Activated T-cell treated with anti-CD3 and anti-CD28 coated beads, Interleukin-2, amount 50 U/mL, for 72 hours (primary cell): ENCODE measurements at regions not wholly inside any gene's neighbourhood (a gene's known extent, or its start where the extent isn't known, plus 50 kb on each side); places are given as distances from the start of the nearest gene placed in this dataset.
"Not testable (repeated sequence)": the region's sequence is repeated elsewhere in the genome, so short reads cannot be mapped to it uniquely, and the experiment has no call there.

Source experiments
- ATAC-seq, 2 donors: fragments of 150-1000 bp; cut with Tn5 transposase; replicated peaks in 1 of 2; 2 replicates each; pipeline ENCODE4 v1.10.0; 2021; ENCODE audit warnings: moderate library complexity in 2 of 2, mild to moderate bottlenecking in 1 of 2
- DNase-seq, 2 donors: peaks; one replicate each; pipeline ENCODE4 v3.0.0; 2021 to 2022; ENCODE audit warnings: mixed read lengths in 1 of 2
- H3K27ac Mint-ChIP-seq: one replicate; pipeline ENCODE4 v1.8.0; 2022; ENCODE audit warnings: mild to moderate bottlenecking, moderate library complexity, mixed read lengths
- H3K27me3 Mint-ChIP-seq: one replicate; pipeline ENCODE4 v1.8.0; 2022; ENCODE audit warnings: low read depth, mixed read lengths
- H3K36me3 Mint-ChIP-seq, 2 donors: one replicate each; pipeline ENCODE4 v1.8.0; 2022; ENCODE audit warnings: mixed read lengths in 2 of 2, mild to moderate bottlenecking in 1 of 2; ENCODE audit not compliant: insufficient read depth in 2 of 2
- H3K4me1 Mint-ChIP-seq: one replicate; pipeline ENCODE4 v1.8.0; 2022; ENCODE audit warnings: low read depth, mixed read lengths
- H3K4me3 Mint-ChIP-seq, 2 donors: one replicate each; pipeline ENCODE4 v1.8.0; 2022; ENCODE audit warnings: mild to moderate bottlenecking in 2 of 2, mixed read lengths in 2 of 2, moderate library complexity in 2 of 2
- H3K9me3 Mint-ChIP-seq, 2 donors: one replicate each; pipeline ENCODE4 v1.8.0; 2022; ENCODE audit warnings: mixed read lengths in 2 of 2

- H3K4me3 Mint-ChIP-seq, result no peak overlapping the region
- DNase-seq, result no peak
- ATAC-seq, result no peak
- H3K27ac Mint-ChIP-seq, result no peak overlapping the region
- H3K36me3 Mint-ChIP-seq, result no peaks in the 10 kb centered on the region
- H3K9me3 Mint-ChIP-seq, result peaks cover 1 to 5% of the 10 kb centered on the region in 2 donors
- H3K4me1 Mint-ChIP-seq, result no peaks in the 10 kb centered on the region
- H3K27me3 Mint-ChIP-seq, result no peaks in the 10 kb centered on the region
Measured at GRCh38 chr3:104947943-104948342, 418.8 kb upstream of the ALCAM start.

GRCh38 chr3:104949810-104950209, 416.9 kb upstream of the ALCAM start:
- H3K27me3 Mint-ChIP-seq, H3K27ac Mint-ChIP-seq, DNase-seq, H3K4me1 Mint-ChIP-seq, H3K9me3 Mint-ChIP-seq, H3K36me3 Mint-ChIP-seq, H3K4me3 Mint-ChIP-seq, ATAC-seq: not testable (repeated sequence)

- no peaks in the 10 kb centered on the region for H3K27me3 Mint-ChIP-seq
- H3K4me3 Mint-ChIP-seq, result no peak overlapping the region
- H3K9me3 Mint-ChIP-seq, result peaks cover 0 to 2% of the 10 kb centered on the region in 2 donors
Measured at GRCh38 chr3:104951426-104951825, 415.3 kb upstream of the ALCAM start.

GRCh38 chr3:104952146-104952972, 414.4 kb upstream of the ALCAM start:
- Mint-ChIP-seq H3K27me3 (no peaks in the 10 kb centered on the region), H3K4me1 (no peaks in the 10 kb centered on the region), H3K27ac (no peak overlapping the region), H3K9me3 (peaks cover 0 to 2% of the 10 kb centered on the region in 2 donors), H3K4me3 (no peak overlapping the region), H3K36me3 (no peaks in the 10 kb centered on the region)
- no peak for ATAC-seq
- no peak for DNase-seq

More at GRCh38 chr3:104951426-104951825, 415.3 kb upstream of the ALCAM start:
- ATAC-seq, result no peak
- DNase-seq, result no peak
- Mint-ChIP-seq H3K36me3 (no peaks in the 10 kb centered on the region), H3K4me1 (no peaks in the 10 kb centered on the region), H3K27ac (no peak overlapping the region)

- no peaks in the 10 kb centered on the region for H3K36me3 Mint-ChIP-seq
- H3K9me3 Mint-ChIP-seq, result no peaks in the 10 kb centered on the region
- no peak for ATAC-seq
Measured at GRCh38 chr3:104956620-104957345, 409.9 kb upstream of the ALCAM start.

GRCh38 chr3:104960579-104960978, 406.1 kb upstream of the ALCAM start:
- no peaks in the 10 kb centered on the region for H3K36me3 Mint-ChIP-seq
- H3K9me3 Mint-ChIP-seq, result no peaks in the 10 kb centered on the region
- DNase-seq (no peak), ATAC-seq (no peak)
- no peaks in the 10 kb centered on the region for H3K4me1 Mint-ChIP-seq
- H3K4me3 Mint-ChIP-seq, result no peak overlapping the region
- H3K27ac Mint-ChIP-seq, result no peak overlapping the region
- no peaks in the 10 kb centered on the region for H3K27me3 Mint-ChIP-seq

More at GRCh38 chr3:104956620-104957345, 409.9 kb upstream of the ALCAM start:
- no peak for DNase-seq
- no peaks in the 10 kb centered on the region for H3K27me3 Mint-ChIP-seq
- H3K4me1 Mint-ChIP-seq, result no peaks in the 10 kb centered on the region
- H3K27ac Mint-ChIP-seq, result no peak overlapping the region
- no peak overlapping the region for H3K4me3 Mint-ChIP-seq

- DNase-seq (no peak), ATAC-seq (no peak)
- Mint-ChIP-seq H3K4me3 (no peak overlapping the region), H3K36me3 (no peaks in the 10 kb centered on the region), H3K4me1 (no peaks in the 10 kb centered on the region), H3K9me3 (no peaks in the 10 kb centered on the region), H3K27ac (no peak overlapping the region), H3K27me3 (no peaks in the 10 kb centered on the region)
Measured at GRCh38 chr3:104961851-104962250, 404.9 kb upstream of the ALCAM start.

- no peaks in the 10 kb centered on the region for H3K27me3 Mint-ChIP-seq
- H3K9me3 Mint-ChIP-seq, result no peaks in the 10 kb centered on the region
- ATAC-seq (no peak), DNase-seq (no peak)
- H3K4me1 Mint-ChIP-seq, result no peaks in the 10 kb centered on the region
- no peak overlapping the region for H3K4me3 Mint-ChIP-seq
- H3K36me3 Mint-ChIP-seq, result no peaks in the 10 kb centered on the region
- no peak overlapping the region for H3K27ac Mint-ChIP-seq
Measured at GRCh38 chr3:104974316-104974715, 392.4 kb upstream of the ALCAM start.

GRCh38 chr3:104977719-104978118, 389.0 kb upstream of the ALCAM start:
- Mint-ChIP-seq H3K27me3 (no peaks in the 10 kb centered on the region), H3K9me3 (no peaks in the 10 kb centered on the region)

GRCh38 chr3:104982130-104982529, 384.6 kb upstream of the ALCAM start:
- H3K27me3 Mint-ChIP-seq, result no peaks in the 10 kb centered on the region
- H3K36me3 Mint-ChIP-seq, result no peaks in the 10 kb centered on the region
- no peaks in the 10 kb centered on the region for H3K4me1 Mint-ChIP-seq
- H3K9me3 Mint-ChIP-seq, result no peaks in the 10 kb centered on the region
- H3K4me3 Mint-ChIP-seq, result no peak overlapping the region
- no peak overlapping the region for H3K27ac Mint-ChIP-seq
- ATAC-seq (no peak), DNase-seq (no peak)

More at GRCh38 chr3:104977719-104978118, 389.0 kb upstream of the ALCAM start:
- no peaks in the 10 kb centered on the region for H3K4me1 Mint-ChIP-seq
- no peak overlapping the region for H3K4me3 Mint-ChIP-seq
- no peaks in the 10 kb centered on the region for H3K36me3 Mint-ChIP-seq
- ATAC-seq (no peak), DNase-seq (no peak)
- no peak overlapping the region for H3K27ac Mint-ChIP-seq

GRCh38 chr3:104987859-104988258, 378.9 kb upstream of the ALCAM start:
- no peaks in the 10 kb centered on the region for H3K27me3 Mint-ChIP-seq

GRCh38 chr3:104988496-104988895, 378.2 kb upstream of the ALCAM start:
- Mint-ChIP-seq H3K4me1 (no peaks in the 10 kb centered on the region), H3K27ac (no peak overlapping the region), H3K4me3 (no peak overlapping the region), H3K9me3 (no peaks in the 10 kb centered on the region), H3K27me3 (no peaks in the 10 kb centered on the region), H3K36me3 (no peaks in the 10 kb centered on the region)
- ATAC-seq (no peak), DNase-seq (no peak)

More at GRCh38 chr3:104987859-104988258, 378.9 kb upstream of the ALCAM start:
- no peak for ATAC-seq
- no peak overlapping the region for H3K27ac Mint-ChIP-seq
- no peak overlapping the region for H3K4me3 Mint-ChIP-seq
- H3K36me3 Mint-ChIP-seq, result no peaks in the 10 kb centered on the region
- no peaks in the 10 kb centered on the region for H3K4me1 Mint-ChIP-seq
- no peak for DNase-seq
- no peaks in the 10 kb centered on the region for H3K9me3 Mint-ChIP-seq

GRCh38 chr3:104989878-104990277, 376.8 kb upstream of the ALCAM start:
- no peaks in the 10 kb centered on the region for H3K4me1 Mint-ChIP-seq
- no peaks in the 10 kb centered on the region for H3K27me3 Mint-ChIP-seq
- ATAC-seq (no peak), DNase-seq (no peak)
- H3K9me3 Mint-ChIP-seq, result no peaks in the 10 kb centered on the region
- no peak overlapping the region for H3K27ac Mint-ChIP-seq
- no peaks in the 10 kb centered on the region for H3K36me3 Mint-ChIP-seq
- H3K4me3 Mint-ChIP-seq, result no peak overlapping the region
